ENCODE measurements at regions not wholly inside any gene's neighbourhood (a gene's known extent, or its start where the extent isn't known, plus 50 kb on each side); places are given as distances from the start of the nearest gene placed in this dataset.

DNA sequence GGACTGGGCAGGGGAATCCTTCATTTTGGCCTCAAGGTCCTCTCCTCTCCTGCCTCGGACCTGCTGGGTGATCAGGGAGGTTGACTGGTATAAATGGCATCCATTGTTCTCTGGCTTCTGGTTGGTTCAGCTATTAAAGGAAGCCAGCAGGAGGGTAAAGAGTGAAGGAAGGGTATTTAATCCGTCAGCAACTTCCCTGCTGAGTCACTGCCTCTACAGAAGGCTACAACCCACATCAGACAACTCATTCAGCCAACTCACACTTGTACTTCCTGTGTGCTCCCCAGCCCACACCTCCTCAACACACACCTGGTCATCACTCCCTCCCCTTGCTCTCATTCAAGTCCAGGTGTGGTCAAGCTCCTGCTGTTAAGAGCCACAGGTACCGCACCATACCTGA, 68.3 kb upstream of the MRPS9 start:
- TF ChIP-seq, protein P1, sequence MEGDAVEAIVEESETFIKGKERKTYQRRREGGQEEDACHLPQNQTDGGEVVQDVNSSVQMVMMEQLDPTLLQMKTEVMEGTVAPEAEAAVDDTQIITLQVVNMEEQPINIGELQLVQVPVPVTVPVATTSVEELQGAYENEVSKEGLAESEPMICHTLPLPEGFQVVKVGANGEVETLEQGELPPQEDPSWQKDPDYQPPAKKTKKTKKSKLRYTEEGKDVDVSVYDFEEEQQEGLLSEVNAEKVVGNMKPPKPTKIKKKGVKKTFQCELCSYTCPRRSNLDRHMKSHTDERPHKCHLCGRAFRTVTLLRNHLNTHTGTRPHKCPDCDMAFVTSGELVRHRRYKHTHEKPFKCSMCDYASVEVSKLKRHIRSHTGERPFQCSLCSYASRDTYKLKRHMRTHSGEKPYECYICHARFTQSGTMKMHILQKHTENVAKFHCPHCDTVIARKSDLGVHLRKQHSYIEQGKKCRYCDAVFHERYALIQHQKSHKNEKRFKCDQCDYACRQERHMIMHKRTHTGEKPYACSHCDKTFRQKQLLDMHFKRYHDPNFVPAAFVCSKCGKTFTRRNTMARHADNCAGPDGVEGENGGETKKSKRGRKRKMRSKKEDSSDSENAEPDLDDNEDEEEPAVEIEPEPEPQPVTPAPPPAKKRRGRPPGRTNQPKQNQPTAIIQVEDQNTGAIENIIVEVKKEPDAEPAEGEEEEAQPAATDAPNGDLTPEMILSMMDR (conservative IDR thresholded peaks at IDR 0.05; ENCODE audit: low read depth in 2 of 2), result no peak
- no peak for TF ChIP-seq POLR2AphosphoS5 (IDR thresholded peaks at IDR 0.05; ENCODE audit: low read depth)
- no peak for TF ChIP-seq EZH2 (IDR thresholded peaks at IDR 0.05; ENCODE audit: low read depth, unreplicated experiment)
- no peak for TF ChIP-seq EZH2phosphoT487 (IDR thresholded peaks at IDR 0.05; ENCODE audit: unreplicated experiment)
- TF ChIP-seq, protein P2, sequence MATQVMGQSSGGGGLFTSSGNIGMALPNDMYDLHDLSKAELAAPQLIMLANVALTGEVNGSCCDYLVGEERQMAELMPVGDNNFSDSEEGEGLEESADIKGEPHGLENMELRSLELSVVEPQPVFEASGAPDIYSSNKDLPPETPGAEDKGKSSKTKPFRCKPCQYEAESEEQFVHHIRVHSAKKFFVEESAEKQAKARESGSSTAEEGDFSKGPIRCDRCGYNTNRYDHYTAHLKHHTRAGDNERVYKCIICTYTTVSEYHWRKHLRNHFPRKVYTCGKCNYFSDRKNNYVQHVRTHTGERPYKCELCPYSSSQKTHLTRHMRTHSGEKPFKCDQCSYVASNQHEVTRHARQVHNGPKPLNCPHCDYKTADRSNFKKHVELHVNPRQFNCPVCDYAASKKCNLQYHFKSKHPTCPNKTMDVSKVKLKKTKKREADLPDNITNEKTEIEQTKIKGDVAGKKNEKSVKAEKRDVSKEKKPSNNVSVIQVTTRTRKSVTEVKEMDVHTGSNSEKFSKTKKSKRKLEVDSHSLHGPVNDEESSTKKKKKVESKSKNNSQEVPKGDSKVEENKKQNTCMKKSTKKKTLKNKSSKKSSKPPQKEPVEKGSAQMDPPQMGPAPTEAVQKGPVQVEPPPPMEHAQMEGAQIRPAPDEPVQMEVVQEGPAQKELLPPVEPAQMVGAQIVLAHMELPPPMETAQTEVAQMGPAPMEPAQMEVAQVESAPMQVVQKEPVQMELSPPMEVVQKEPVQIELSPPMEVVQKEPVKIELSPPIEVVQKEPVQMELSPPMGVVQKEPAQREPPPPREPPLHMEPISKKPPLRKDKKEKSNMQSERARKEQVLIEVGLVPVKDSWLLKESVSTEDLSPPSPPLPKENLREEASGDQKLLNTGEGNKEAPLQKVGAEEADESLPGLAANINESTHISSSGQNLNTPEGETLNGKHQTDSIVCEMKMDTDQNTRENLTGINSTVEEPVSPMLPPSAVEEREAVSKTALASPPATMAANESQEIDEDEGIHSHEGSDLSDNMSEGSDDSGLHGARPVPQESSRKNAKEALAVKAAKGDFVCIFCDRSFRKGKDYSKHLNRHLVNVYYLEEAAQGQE (IDR thresholded peaks at IDR 0.05; ENCODE audit: unreplicated experiment), result no peak
- no peak for TF ChIP-seq ETS1 (IDR thresholded peaks at IDR 0.05)

All from GM23338 (cell line).